Stimulated activated CD4-positive, alpha-beta T cell treated with anti-CD3 and anti-CD28 coated beads, Interleukin-12 subunit alpha, Interleukin-12 subunit beta, amount 100 ng/mL, for 4 hours (primary cell): ENCODE measurements at regions not wholly inside any gene's neighbourhood (a gene's known extent, or its start where the extent isn't known, plus 50 kb on each side); places are given as distances from the start of the nearest gene placed in this dataset.

ENCODE experiments used
- DNase-seq: peaks from one replicate; pipeline ENCODE4 v3.0.0-alpha.2; 2020

GRCh38 chr4:11727903-11728564, 299.3 kb upstream of the HS3ST1 start:
- no peak for DNase-seq

GRCh38 chr4:11724731-11725130, 296.0 kb upstream of the HS3ST1 start:
- no peak for DNase-seq

GRCh38 chr4:11722223-11722622, 293.5 kb upstream of the HS3ST1 start:
- no peak for DNase-seq

GRCh38 chr4:11720292-11720691, 291.6 kb upstream of the HS3ST1 start:
- DNase-seq: no peak

- DNase-seq: no peak
Observed at GRCh38 chr4:11719879-11720278, 291.2 kb upstream of the HS3ST1 start.

- no peak for DNase-seq
Observed at GRCh38 chr4:11715753-11716521, 287.2 kb upstream of the HS3ST1 start.

- DNase-seq: no peak
Observed at GRCh38 chr4:11710453-11711093, 281.9 kb upstream of the HS3ST1 start.

GRCh38 chr4:11704186-11704830, 275.6 kb upstream of the HS3ST1 start:
- DNase-seq: no peak

- DNase-seq: no peak
Observed at GRCh38 chr4:11702886-11703557, 274.3 kb upstream of the HS3ST1 start.

- no peak for DNase-seq
Observed at GRCh38 chr4:11701966-11702725, 273.5 kb upstream of the HS3ST1 start.

- DNase-seq: no peak
Observed at GRCh38 chr4:11700751-11701226, 272.1 kb upstream of the HS3ST1 start.

GRCh38 chr4:11698846-11699590, 270.3 kb upstream of the HS3ST1 start:
- DNase-seq: no peak

- DNase-seq: no peak
Observed at GRCh38 chr4:11698033-11698432, 269.3 kb upstream of the HS3ST1 start.

- DNase-seq: no peak
Observed at GRCh38 chr4:11693693-11694092, 265.0 kb upstream of the HS3ST1 start.

GRCh38 chr4:11691236-11691635, 262.5 kb upstream of the HS3ST1 start:
- no peak for DNase-seq

- no peak for DNase-seq
Observed at GRCh38 chr4:11687727-11688126, 259.0 kb upstream of the HS3ST1 start.

GRCh38 chr4:11685481-11685880, 256.8 kb upstream of the HS3ST1 start:
- DNase-seq: no peak

GRCh38 chr4:11675051-11675800, 246.5 kb upstream of the HS3ST1 start:
- DNase-seq: no peak

GRCh38 chr4:11670304-11670703, 241.6 kb upstream of the HS3ST1 start:
- DNase-seq: no peak

GRCh38 chr4:11669156-11669555, 240.5 kb upstream of the HS3ST1 start:
- DNase-seq: no peak

GRCh38 chr4:11663114-11663513, 234.4 kb upstream of the HS3ST1 start:
- DNase-seq: no peak
